ENCODE measurements at regions not wholly inside any gene's neighbourhood (a gene's known extent, or its start where the extent isn't known, plus 50 kb on each side); places are given as distances from the start of the nearest gene placed in this dataset.

GRCh38 chr6:14618759-14619418 lies 501.3 kb downstream of the CD83 start:
- no peak overlapping the region for H2AFZ ChIP-seq (ENCODE audit: low read depth, low read length)
- no peak overlapping the region for H3K4me3 ChIP-seq (ENCODE audit: low read length)
- no peak overlapping the region for H3K9ac ChIP-seq (ENCODE audit: low read length)
- no peaks in the 10 kb centered on the region for H3K27me3 ChIP-seq (ENCODE audit: insufficient read depth, low read depth, low read length)
- H3K27ac ChIP-seq (ENCODE audit: low read length): no peak overlapping the region
- no peaks in the 10 kb centered on the region for H4K20me1 ChIP-seq (ENCODE audit: insufficient read depth)
- H3K9me2 ChIP-seq (ENCODE audit: insufficient read depth, low read length): no peaks in the 10 kb centered on the region
- TF ChIP-seq, protein P1, sequence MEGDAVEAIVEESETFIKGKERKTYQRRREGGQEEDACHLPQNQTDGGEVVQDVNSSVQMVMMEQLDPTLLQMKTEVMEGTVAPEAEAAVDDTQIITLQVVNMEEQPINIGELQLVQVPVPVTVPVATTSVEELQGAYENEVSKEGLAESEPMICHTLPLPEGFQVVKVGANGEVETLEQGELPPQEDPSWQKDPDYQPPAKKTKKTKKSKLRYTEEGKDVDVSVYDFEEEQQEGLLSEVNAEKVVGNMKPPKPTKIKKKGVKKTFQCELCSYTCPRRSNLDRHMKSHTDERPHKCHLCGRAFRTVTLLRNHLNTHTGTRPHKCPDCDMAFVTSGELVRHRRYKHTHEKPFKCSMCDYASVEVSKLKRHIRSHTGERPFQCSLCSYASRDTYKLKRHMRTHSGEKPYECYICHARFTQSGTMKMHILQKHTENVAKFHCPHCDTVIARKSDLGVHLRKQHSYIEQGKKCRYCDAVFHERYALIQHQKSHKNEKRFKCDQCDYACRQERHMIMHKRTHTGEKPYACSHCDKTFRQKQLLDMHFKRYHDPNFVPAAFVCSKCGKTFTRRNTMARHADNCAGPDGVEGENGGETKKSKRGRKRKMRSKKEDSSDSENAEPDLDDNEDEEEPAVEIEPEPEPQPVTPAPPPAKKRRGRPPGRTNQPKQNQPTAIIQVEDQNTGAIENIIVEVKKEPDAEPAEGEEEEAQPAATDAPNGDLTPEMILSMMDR (IDR thresholded peaks at IDR 0.05; ENCODE audit: poor library complexity, severe bottlenecking): no peak
- TF ChIP-seq TAF1 (IDR thresholded peaks at IDR 0.05; ENCODE audit: low read depth) (no peak), EZH2 (IDR thresholded peaks at IDR 0.05; ENCODE audit: borderline replicate concordance, insufficient read depth, low read length, poor library complexity, severe bottlenecking) (no peak), RAD21 (conservative IDR thresholded peaks at IDR 0.05) (no peak), MXI1 (conservative IDR thresholded peaks at IDR 0.05; ENCODE audit: poor library complexity, severe bottlenecking) (no peak), POLR2AphosphoS5 (IDR thresholded peaks at IDR 0.05) (no peak), REST (IDR thresholded peaks at IDR 0.05; ENCODE audit: borderline replicate concordance) (no peak)
- no peaks in the 10 kb centered on the region for H3K36me3 ChIP-seq (ENCODE audit: insufficient read depth, low read length)
- H3K79me2 ChIP-seq (replicated peaks; ENCODE audit: insufficient read depth, low read length): no peaks in the 10 kb centered on the region
- no peaks in the 10 kb centered on the region for H3K9me3 ChIP-seq (ENCODE audit: low read length)
- H3K4me2 ChIP-seq (ENCODE audit: low read length): no peak overlapping the region
- H3F3A ChIP-seq (ENCODE audit: insufficient read depth, low read length, poor library complexity, severe bottlenecking): no peaks in the 10 kb centered on the region

GRCh38 chr6:14619419-14619781 lies 501.8 kb downstream of the CD83 start:
- no peak overlapping the region for H2AFZ ChIP-seq (ENCODE audit: low read depth, low read length)
- no peak overlapping the region for H3K4me2 ChIP-seq (ENCODE audit: low read length)
- H3K9me3 ChIP-seq (ENCODE audit: low read length): no peaks in the 10 kb centered on the region
- H3K36me3 ChIP-seq (ENCODE audit: insufficient read depth, low read length): no peaks in the 10 kb centered on the region
- H3K4me3 ChIP-seq (ENCODE audit: low read length): no peak overlapping the region
- no peaks in the 10 kb centered on the region for H3K79me2 ChIP-seq (replicated peaks; ENCODE audit: insufficient read depth, low read length)
- no peaks in the 10 kb centered on the region for H3K9me2 ChIP-seq (ENCODE audit: insufficient read depth, low read length)
- no peaks in the 10 kb centered on the region for H4K20me1 ChIP-seq (ENCODE audit: insufficient read depth)
- no peaks in the 10 kb centered on the region for H3F3A ChIP-seq (ENCODE audit: insufficient read depth, low read length, poor library complexity, severe bottlenecking)
- H3K27me3 ChIP-seq (ENCODE audit: insufficient read depth, low read depth, low read length): no peaks in the 10 kb centered on the region
- no peak for TF ChIP-seq REST (IDR thresholded peaks at IDR 0.05; ENCODE audit: borderline replicate concordance)
- no peak for TF ChIP-seq EZH2 (IDR thresholded peaks at IDR 0.05; ENCODE audit: borderline replicate concordance, insufficient read depth, low read length, poor library complexity, severe bottlenecking)
- TF ChIP-seq, protein P1 (IDR thresholded peaks at IDR 0.05; ENCODE audit: poor library complexity, severe bottlenecking): no peak
- no peak for TF ChIP-seq POLR2AphosphoS5 (IDR thresholded peaks at IDR 0.05)
- no peak for TF ChIP-seq RAD21 (conservative IDR thresholded peaks at IDR 0.05)
- TF ChIP-seq MXI1 (conservative IDR thresholded peaks at IDR 0.05; ENCODE audit: poor library complexity, severe bottlenecking): no peak
- no peak for TF ChIP-seq SMC3 (conservative IDR thresholded peaks at IDR 0.05; ENCODE audit: poor library complexity)
- TF ChIP-seq TAF1 (IDR thresholded peaks at IDR 0.05; ENCODE audit: low read depth): no peak
- no peak overlapping the region for H3K27ac ChIP-seq (ENCODE audit: low read length)
- no peak overlapping the region for H3K9ac ChIP-seq (ENCODE audit: low read length)
